Cerebellar cortex (tissue), 1 donor: ENCODE measurements at regions not wholly inside any gene's neighbourhood (a gene's known extent, or its start where the extent isn't known, plus 50 kb on each side); places are given as distances from the start of the nearest gene placed in this dataset.
"Not testable (repeated sequence)": the region's sequence is repeated elsewhere in the genome, so short reads cannot be mapped to it uniquely, and the experiment has no call there.

Experiments
- DNase-seq: peaks from one replicate; pipeline ENCODE4 v3.0.0-alpha.2; 2015; ENCODE audit warnings: low spot score

DNA sequence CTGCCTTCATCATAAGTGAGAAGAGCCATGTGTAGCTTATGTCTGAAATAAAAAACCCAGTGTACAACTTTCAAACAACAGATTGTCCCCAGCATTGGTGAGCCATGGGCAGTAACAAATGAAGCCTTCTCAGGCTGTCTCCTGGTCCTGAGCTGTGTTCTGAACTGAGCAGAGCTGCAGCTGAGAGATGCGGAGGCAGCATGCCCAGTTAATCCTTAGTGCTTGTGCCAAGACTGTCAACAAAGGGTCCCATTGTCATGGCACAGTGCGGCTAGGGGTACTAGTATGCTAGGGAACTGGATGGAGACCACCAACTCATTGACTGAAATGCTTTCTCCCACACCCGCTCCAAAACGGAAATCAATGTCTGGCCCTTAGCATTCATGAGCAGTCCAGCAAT, 154.3 kb downstream of the RMST start:
- DNase-seq: peak; percentile 9

DNA sequence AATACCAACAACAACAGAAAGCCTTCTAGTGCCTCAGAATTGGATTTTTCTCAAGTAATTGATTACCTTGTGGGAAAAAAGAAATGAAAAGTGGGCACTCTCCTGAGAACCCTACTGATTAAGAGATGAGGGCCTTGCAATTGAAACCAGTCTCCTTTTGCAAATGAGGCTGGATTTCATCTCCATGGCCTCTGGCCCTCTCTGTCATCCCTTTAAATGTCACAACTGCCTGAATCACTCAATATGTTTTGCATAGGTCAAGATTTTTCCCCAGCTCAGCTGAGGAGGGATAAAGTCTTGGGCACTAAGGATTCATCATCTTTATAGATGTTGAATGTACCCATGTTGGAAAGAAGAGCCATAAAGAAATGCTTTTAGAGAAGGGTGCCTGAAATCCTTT, 166.4 kb downstream of the RMST start:
- no peak for DNase-seq

DNA sequence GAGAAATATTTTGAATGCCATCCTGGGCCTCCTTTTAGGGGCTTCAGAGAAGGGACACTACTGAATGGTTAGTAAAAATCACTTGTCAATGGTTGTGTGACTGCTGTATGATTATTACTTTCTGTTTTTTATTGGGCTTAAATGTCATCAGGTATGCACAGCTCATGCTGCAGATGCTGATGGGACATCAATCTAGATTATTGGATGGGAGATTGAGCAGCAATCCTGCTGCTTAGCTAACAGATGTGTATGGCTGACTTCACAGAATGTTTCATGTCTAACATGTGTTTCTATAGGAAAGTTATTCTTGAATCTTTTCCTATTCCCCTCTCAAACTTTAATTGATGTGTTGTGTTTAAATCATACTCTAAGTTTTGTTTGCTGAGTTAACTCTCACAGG, 166.8 kb downstream of the RMST start:
- no peak for DNase-seq

DNA sequence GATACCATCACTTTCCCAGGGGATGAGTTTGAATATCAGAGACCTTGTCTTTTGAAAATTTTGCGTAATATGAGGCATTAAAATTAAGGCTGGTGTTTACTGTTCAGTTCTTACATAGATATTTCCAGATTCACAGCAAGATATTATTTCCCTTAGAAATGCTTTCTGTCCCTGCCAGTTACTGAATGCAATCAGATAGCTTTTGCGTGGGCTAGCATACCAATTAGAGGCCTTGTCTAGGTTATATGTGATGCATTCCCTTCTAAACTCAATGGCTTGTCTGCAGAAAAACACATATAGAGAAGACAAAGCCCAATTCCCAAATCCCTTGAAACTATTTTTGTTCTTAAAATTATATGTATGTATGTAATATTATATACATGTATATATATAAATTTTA, 167.8 kb downstream of the RMST start:
- DNase-seq: no peak

DNA sequence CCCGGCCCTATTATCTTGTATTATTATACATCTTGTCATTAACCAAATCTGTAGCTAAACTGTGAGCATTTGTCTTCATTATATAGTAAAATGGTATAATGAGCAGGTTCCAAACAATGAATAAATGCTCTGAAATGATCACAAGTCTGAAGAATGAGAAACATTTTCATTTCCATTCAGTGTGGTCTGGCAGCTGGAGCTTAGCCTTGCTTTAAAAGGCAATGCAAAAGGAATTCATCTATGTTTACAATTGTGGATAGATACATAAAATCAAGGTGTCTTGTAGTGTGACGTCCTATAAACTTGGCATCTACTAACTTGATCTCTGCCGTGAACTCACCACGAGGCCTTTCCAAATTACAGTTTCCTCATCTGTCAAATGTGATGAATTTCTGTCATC, 168.3 kb downstream of the RMST start:
- DNase-seq: no peak

DNA sequence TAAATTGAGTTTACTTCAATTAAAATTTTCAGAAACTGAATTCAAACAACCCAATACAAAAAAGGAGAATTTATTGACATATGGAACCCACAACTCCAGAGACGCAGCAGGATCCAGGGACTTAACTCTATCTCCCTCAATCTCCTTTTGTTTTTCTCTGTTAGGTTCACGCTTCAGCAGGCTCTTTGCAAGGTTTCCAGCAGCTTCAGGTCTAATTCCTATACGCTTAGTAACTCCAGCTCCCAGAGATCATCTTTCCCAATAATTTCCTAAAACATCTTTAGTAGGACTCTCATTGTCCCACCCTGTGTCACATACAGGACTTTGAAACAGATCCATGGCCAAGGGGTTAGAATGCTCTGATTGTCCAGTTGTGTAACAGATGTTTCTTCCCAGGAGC, 175.2 kb downstream of the RMST start:
- DNase-seq: no peak

DNA sequence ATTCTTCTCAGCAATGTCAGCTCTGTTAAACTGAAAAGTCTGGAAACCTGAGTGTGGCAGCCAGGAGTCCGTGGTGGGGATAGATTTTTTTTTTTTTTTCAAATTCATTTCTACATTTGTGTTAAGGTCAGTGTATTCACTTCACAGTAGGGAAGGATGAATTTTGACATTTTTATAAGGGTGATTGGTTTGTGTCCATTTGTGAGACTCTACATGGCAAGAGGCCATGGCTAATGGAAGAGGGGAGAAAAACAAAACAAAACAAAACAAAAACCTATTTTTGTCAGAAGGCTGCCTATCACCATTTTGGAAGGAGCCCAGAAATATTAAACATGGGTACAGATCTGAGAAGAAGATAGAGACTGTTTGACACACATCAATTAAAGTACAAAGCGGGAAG, 176.1 kb downstream of the RMST start:
- DNase-seq: no peak

DNA sequence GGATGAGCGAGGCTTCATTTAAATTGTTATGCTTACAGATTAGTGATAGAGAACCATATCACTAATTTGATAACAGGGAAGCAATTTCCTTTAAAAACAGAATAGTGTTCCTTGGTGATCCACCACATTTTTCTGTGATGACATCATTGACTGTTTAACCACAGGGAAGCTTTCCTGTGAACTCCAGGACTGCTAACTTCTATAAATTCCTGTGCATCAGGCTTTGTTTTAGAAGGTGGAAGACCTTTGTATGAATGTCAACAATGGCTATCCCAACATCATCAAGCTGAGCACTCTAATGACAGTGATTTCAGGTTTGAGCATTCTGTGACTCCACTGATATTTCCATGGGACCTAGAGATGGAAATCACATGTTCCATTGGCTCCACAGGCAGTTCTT, 177.1 kb downstream of the RMST start:
- no peak for DNase-seq

DNA sequence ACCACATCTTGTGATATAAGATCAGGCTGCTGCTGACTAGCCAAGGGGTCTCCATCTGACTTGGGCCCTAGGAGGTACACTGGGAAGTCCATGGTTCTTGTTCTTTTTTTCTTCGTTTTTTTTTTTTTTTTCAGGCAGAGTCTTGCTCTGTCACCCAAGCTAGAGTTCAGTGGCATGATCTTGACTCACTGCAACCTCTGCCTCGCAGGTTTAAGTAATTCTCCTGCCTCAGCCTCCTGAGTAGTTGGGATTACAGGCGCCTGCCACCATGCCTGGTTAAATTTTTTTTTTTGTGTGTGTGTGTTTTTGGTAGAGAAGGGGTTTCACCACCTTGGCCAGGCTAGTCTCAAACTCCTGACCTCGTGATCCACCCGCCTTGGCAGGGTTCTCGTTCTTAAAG, 178.2 kb downstream of the RMST start:
- DNase-seq: no peak

DNA sequence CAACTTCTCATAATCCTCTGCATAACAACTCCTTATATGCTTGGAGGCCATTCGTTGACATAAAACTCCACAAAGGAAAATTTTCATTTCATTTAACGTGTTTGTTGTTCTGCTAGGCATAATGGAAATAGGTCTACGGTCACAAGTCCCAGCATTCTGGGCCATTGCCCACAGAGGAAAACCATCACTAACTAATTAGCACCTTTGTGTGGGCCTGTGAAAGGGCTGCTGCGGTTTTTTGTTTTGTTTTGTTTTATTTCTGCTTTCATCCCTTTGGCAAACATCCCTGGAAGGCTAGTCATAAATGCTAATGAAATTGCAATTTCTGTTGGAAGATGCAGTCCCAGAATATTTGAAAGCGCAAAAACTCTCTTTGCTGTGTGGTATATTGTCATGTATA, 180.3 kb downstream of the RMST start:
- no peak for DNase-seq

DNA sequence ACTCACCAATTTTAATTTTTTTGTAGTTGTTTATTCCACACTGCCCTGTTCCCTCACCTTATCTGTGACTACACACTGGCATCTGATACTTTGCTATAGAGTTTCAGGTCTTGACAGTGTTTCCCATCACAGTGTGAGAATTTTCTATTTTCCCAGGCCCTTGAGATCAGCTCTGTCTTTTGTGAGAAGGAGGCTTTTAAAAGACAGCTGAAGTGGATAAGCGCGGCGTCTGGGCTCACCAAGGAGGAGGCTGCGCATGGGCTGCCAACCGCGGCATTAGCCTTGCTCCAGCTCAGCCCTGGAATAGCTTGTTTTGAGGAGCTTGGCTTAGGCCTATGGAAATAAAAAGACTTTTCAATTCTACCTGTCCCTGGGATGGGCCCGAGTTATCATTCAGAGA, 181.3 kb downstream of the RMST start:
- no peak for DNase-seq

DNA sequence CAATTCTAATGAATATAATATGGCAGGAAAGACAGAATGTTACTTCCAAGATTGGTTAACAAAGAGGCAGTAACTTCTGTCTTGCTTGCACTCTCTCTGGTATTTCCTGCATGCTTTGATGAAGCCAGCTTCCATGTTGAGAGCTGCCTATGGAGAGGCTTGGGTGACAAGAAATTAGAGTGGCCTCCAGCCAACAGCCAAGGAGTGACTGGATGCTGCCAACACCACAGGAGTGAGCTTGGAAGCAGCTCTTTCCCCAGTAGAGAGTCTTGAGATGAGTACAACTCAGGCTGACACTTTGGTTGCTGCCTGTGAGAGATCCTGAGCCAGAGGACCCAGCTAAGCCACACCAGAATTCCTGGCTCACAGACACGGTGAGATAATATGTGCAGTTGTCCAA, 183.1 kb downstream of the RMST start:
- DNase-seq: no peak

DNA sequence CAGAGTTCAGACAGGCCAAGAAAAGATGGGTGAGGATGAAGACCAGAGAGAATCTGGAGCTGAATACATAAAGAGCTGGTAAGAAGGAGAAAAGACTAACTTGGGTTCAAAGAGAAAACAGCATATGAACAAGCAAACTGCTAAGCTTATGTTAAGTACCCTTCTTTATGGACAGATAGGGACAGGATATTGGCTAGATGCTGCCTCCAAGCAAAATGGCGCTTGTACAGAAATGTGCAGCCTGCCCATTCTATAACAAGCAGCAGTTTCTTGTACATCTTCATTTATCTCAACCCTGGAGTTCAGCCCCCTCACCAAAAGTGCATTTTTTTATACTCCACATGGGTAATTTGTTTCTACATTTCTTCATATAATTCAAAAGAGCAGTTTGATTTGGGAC, 184.5 kb downstream of the RMST start:
- no peak for DNase-seq

DNA sequence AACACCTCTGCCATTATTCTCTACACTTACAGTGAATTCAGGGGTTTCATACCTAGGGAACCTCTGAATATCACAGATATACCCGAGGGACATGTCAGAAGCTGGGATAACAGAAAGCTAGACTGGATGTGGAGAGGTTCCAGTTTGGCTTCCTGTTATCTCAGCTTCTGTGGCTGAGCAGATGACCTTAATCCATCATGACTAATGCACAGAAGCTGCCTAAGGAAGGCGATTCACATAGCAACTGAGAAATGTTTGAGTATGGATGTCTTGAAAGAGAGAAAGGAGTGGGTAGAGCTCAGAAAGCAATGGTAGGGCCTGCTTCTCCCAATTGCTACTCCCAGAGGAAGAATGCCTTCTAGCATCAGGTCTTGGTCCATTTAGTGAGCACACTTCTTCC, 187.6 kb downstream of the RMST start:
- no peak for DNase-seq

DNA sequence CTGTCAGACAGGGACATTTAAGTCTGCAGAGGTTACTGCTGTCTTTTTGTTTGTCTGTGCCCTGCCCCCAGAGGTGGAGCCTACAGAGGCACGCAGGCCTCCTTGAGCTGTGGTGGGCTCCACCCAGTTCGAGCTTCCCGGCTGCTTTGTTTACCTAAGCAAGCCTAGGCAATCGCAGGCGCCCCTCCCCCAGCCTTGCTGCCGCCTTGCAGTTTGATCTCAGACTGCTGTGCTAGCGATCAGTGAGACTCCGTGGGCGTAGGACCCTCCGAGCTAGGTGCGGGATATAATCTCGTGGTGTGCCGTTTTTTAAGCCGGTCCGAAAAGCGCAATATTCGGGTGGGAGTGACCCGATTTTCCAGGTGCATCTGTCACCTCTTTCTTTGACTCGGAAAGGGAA, 193.9 kb downstream of the RMST start:
- not testable (repeated sequence) for DNase-seq

DNA sequence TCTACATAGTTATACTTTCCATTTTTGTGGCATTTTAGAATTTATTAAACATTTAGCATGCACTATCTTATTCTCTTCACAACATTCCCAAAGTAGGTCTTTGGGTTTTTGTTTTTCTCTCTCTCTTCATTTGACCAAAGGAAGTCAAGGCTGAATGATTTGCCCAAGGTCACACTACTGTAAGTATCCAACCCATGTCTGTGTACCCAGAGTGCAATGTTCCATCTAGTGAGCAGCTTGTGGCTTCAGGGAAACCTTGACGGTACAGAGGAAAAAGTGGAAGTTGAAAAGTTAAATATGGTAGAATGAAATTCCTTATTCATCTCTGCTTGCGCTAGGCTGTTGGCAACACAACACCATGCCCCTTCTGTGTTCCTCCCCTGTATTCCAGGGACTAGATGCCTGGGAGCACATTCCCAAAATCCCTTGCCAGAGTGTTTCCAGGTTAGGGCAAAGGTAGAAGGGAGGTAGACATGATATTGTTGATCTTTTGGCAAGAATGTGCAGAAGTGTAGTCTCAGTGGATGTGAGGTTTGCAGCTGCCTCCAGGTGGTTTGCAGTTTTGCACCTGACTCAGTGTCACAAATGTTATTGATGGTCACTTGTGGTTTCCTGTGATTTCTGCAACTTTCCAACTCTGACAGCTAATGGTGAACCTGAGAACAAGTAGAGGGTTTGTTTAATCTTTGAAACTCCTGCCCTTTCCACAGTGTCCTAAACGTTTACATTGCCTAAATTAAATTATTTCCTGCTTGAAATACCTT, 196.7 kb downstream of the RMST start:
- no peak for DNase-seq

DNA sequence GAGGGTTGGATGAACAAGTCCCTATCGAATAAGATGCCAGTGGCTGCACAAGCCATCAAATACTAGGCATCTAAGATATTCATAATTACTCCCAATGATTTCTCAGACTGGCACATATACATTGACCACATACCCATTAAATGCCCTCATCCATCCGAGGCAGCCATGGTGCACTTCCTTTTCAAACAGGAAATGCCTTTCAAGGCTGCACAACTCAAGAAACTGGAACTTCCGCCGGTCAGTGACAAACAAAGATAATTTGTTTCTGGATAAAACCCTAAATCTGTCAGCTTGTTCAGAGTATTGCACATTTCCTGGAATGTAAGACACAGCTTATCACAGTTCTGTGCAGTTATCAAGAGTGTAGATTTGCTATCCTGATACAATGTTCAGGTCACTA, 203.7 kb downstream of the RMST start:
- DNase-seq: no peak

DNA sequence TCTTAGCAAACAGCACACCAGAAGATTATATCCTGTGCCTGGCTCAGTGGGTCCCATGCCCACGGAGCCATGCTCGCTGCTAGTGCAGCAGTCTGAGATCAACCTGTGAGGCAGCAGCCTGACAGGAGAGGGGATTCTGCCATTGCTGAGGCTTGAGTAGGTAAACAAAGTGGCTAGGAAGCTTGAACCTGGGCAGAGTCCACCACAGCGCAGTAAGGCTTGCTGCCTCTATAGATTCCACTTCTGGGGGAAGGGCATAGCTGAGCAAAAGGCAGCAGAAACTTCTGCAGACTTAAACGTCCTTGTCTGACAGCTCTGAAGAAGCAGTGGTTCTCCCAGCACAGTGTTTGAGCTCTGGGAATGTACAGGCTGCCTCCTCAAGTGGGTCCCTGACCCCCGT, 210.3 kb downstream of the RMST start:
- DNase-seq: no peak

DNA sequence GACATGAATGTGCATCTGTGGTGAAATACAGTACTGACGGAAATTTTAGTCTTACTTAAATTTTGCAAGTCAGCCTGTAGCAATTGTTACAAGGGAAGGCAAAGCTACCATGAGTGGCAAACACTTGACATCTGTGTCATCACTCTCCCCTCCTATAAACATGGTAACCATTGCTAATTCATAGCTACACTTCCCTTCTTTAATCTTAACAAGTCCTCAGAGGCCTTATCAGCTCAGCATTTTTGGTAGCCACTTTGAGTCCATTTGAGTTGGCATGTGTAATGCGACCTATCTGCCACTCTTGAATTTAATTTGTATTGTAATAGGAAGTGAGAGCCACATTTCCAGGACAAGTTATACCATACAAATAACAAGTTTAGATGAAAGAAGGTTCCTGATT, 218.1 kb downstream of the RMST start:
- DNase-seq: no peak

DNA sequence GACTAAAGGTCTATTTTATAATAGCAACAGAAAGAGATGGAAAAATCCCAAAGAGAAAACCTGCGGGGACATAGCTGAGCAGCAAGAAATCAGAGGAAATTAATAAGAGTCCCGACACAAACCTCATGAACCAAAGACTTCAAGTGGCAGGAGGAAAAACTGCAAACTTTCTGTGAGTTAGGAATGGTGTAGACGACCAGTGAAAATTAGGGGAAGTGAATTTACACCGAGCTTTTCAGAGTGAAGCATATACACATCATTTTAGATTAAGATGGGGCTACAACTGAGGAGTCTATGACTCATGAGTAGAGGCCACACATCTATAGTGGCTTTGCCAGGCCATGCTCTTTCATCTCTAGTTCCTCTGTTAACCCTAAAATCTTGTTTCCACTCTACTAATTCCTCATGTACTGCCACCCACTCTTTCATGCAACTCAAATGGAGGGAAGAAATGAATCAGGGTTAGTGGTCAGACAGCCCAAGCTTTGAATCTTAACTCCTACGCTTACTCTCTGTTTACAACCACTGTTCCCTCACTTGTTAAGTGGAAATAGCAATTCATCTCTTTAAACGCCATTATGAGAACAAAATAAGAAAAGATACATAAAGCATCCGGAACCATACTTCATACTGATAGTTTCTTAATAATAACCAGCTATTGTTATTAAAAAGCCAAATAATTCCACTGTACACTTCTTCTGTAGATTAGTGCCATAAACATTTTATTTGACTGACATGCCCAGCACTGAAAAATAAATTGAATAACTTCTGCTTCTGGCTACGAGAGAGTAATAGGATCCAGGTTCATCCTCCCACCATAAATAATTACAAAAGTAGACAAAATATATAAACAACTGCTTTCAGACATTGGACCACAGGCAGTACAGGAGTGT, 219.3 kb downstream of the RMST start:
- DNase-seq: no peak

DNA sequence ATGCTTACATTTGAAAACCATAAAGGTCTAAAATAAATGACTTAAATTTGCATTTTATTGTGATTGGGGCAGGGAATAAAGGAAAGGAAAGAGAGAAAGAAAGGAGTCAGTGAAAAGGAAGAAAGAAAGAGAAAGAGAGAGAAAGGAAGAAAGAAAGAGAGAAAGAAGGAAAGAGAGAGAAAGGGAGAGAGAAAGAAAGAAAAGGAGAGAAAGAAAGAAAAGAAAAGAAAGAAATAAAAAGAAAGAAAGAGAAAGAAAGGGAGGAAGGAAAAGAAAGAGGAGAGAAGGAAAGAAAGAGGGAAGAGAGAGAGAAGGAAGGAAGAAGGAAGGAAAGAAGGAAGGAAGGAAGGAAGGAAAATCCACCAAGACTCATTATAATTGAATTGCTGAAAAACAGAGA, 222.8 kb downstream of the RMST start:
- DNase-seq: no peak

DNA sequence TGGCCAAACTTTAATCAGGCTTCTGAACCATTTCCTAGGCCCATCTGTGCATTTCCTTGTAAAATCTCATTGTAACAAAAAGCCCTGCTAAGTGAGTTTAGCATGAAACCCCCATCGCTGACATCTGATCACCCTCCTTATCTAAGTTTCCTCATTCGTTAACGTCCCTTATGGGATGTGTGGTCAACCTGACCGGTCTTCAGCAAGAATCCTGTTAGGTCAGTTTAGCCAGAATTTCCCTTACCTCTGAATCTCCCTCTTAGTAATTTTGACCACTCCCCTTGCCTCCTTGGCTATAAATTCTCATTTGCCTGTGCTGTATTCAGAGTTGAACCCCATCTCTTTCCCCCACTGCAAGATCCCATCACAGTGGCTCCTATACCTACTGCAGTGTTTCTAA, 239.3 kb downstream of the RMST start:
- DNase-seq: no peak

DNA sequence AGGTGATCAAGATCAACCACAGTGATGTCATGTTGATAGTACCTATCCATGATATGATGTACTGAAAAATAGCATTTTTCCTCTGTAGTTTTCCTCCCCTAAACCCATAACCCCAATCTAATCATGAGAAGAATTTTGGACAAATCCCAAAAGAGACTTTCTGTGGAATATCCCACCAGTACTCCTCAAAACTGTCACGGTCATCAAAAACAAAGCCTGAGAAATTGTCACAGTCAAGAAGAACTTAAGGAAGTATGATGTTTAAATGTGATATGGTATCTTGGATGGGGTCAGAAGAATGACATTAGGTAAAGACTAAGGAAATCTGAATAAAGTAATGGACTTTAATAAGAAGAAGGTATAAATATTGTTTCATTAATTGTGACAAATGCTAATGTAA, 248.8 kb downstream of the RMST start:
- no peak for DNase-seq

DNA sequence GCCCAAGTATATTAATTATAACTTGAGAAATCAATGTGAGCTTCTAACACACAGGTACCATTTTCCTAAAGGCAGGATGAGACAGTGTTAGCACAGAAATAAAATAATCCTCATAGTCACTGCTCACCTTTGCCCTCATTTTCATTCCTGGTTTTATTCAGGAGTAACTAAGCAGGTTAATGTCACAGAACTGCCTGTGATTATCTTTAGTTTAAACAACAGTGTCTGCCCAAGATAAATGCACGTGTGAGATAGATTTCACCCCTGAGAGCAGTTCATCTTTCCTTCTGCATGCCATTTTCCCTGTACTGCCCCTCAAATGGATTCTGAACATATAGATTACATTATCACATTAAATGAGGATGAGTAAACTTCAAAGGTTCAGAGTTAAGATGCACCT, 250.7 kb downstream of the RMST start:
- no peak for DNase-seq
